Smooth muscle cell (in vitro differentiated cells): ENCODE measurements at regions not wholly inside any gene's neighbourhood (a gene's known extent, or its start where the extent isn't known, plus 50 kb on each side); places are given as distances from the start of the nearest gene placed in this dataset.

Experiments
- DNase-seq: peaks from one replicate; lab custom pipeline; 2025; ENCODE audit not compliant: unreplicated experiment; lab: John Stamatoyannopoulos, UW
- H2AFZ ChIP-seq: fragments of 200-600 bp; sonication (generic); 2 replicates; pipeline ENCODE4 v1.6.0; 2016; ENCODE audit warnings: antibody characterized with exemption, low read depth, mild to moderate bottlenecking
- H3F3A ChIP-seq: fragments of 200-600 bp; sonication (generic); 2 replicates; pipeline ENCODE4 v1.6.0; 2017; ENCODE audit warnings: antibody characterized with exemption, low read depth
- H3K27ac ChIP-seq: fragments of 200-600 bp; sonication (generic); 2 replicates; pipeline ENCODE4 v1.5.1; 2016; ENCODE audit warnings: low read depth, mild to moderate bottlenecking
- H3K27me3 ChIP-seq: fragments of 200-600 bp; sonication (generic); 2 replicates; pipeline ENCODE4 v1.6.1; 2016; ENCODE audit warnings: low read depth, mild to moderate bottlenecking
- H3K36me3 ChIP-seq: fragments of 200-600 bp; sonication (generic); 2 replicates; pipeline ENCODE4 v1.5.1; 2016; ENCODE audit warnings: low read depth
- H3K4me1 ChIP-seq: fragments of 200-600 bp; sonication (generic); 2 replicates; pipeline ENCODE4 v1.5.1; 2016; ENCODE audit warnings: low read depth
- H3K4me2 ChIP-seq: fragments of 200-600 bp; sonication (generic); 2 replicates; pipeline ENCODE4 v1.6.0; 2016; ENCODE audit warnings: mild to moderate bottlenecking
- H3K4me3 ChIP-seq: fragments of 200-600 bp; sonication (generic); 2 replicates; pipeline ENCODE4 v1.5.1; 2016; ENCODE audit warnings: mild to moderate bottlenecking
- H3K79me2 ChIP-seq: fragments of 200-600 bp; sonication (generic); 2 replicates; pipeline ENCODE4 v1.6.0; 2016; ENCODE audit warnings: low read depth, mild to moderate bottlenecking
- H3K9ac ChIP-seq: fragments of 200-600 bp; sonication (generic); 2 replicates; pipeline ENCODE4 v1.6.0; 2016; ENCODE audit warnings: low read depth
- H3K9me3 ChIP-seq: fragments of 200-600 bp; sonication (generic); replicated peaks from 2 replicates; pipeline ENCODE4 v1.5.1; 2016; ENCODE audit warnings: low read depth
- H4K20me1 ChIP-seq: fragments of 200-600 bp; sonication (generic); 2 replicates; pipeline ENCODE4 v1.6.0; 2016; ENCODE audit warnings: low read depth
- WGBS: methylation state at CpG from one replicate; pipeline ENCODE4 v1.1.7; 2016; ENCODE audit warnings: low lambda C conversion rate; 5-methylcytosine and 5-hydroxymethylcytosine counted together
- TF ChIP-seq, protein P1 (sequence below): fragments of 200-600 bp; sonication (generic); IDR thresholded peaks from 2 replicates; pipeline ENCODE4 v1.5.1; 2017; ENCODE audit warnings: borderline replicate concordance, mild to moderate bottlenecking, antibody characterized with exemption; ENCODE audit not compliant: insufficient read depth, poor library complexity, severe bottlenecking

DNA sequence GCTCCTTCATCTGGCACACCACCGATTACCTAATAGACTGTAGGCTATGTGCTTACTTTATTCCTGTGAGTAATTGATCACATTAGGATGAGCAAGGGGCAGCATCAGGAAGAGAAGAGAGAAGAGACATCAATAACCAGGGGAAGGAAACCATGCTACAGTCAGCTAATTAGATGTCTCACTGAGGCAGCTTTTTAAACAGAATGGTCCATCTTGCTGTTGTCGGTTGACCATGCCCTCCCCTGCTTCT lies 278.4 kb downstream of the RPLP1 start:
- 82% methylated on average over 2 of the region's 2 CpGs for WGBS
- H3F3A ChIP-seq: no peaks in the 10 kb centered on the region
- no peak for DNase-seq
- no peaks in the 10 kb centered on the region for H3K9me3 ChIP-seq
- no peak overlapping the region for H3K4me2 ChIP-seq
- TF ChIP-seq, protein P1, sequence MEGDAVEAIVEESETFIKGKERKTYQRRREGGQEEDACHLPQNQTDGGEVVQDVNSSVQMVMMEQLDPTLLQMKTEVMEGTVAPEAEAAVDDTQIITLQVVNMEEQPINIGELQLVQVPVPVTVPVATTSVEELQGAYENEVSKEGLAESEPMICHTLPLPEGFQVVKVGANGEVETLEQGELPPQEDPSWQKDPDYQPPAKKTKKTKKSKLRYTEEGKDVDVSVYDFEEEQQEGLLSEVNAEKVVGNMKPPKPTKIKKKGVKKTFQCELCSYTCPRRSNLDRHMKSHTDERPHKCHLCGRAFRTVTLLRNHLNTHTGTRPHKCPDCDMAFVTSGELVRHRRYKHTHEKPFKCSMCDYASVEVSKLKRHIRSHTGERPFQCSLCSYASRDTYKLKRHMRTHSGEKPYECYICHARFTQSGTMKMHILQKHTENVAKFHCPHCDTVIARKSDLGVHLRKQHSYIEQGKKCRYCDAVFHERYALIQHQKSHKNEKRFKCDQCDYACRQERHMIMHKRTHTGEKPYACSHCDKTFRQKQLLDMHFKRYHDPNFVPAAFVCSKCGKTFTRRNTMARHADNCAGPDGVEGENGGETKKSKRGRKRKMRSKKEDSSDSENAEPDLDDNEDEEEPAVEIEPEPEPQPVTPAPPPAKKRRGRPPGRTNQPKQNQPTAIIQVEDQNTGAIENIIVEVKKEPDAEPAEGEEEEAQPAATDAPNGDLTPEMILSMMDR: no peak
- no peak overlapping the region for H3K27ac ChIP-seq
- H3K27me3 ChIP-seq: no peaks in the 10 kb centered on the region
- no peaks in the 10 kb centered on the region for H3K79me2 ChIP-seq
- no peaks in the 10 kb centered on the region for H3K36me3 ChIP-seq
- H3K9ac ChIP-seq: no peak overlapping the region
- H3K4me1 ChIP-seq: peaks cover 8% of the 10 kb centered on the region
- no peak overlapping the region for H3K4me3 ChIP-seq
- H4K20me1 ChIP-seq: no peaks in the 10 kb centered on the region
- no peak overlapping the region for H2AFZ ChIP-seq

DNA sequence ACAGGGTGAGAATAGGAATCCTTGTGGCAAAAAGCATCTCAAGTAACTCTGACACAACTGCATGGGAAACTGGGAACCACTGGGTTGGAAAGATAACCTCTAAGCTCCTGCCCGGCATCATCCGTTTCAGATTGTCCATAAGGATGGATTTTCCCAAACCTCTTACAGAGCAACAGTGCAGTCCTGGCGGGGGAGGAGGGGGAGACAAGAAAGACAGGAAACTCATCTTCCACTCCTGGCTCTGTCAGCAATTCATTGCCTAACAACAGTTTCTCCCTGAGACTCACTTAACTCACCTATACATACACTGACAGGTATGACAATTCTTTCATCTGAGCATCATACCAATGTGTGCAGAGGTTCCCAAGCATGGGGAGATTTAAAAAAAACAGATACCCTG lies 279.0 kb downstream of the RPLP1 start:
- H3K79me2 ChIP-seq: no peaks in the 10 kb centered on the region
- TF ChIP-seq, protein P1: no peak
- H2AFZ ChIP-seq: no peak overlapping the region
- 75% methylated on average over 3 of the region's 3 CpGs for WGBS
- no peak for DNase-seq
- H3K4me3 ChIP-seq: no peak overlapping the region
- no peaks in the 10 kb centered on the region for H3K27me3 ChIP-seq
- no peaks in the 10 kb centered on the region for H3F3A ChIP-seq
- H3K4me1 ChIP-seq: peaks cover 8% of the 10 kb centered on the region
- H3K36me3 ChIP-seq: no peaks in the 10 kb centered on the region
- no peaks in the 10 kb centered on the region for H3K9me3 ChIP-seq
- no peak overlapping the region for H3K27ac ChIP-seq
- H3K4me2 ChIP-seq: no peak overlapping the region
- no peak overlapping the region for H3K9ac ChIP-seq
- H4K20me1 ChIP-seq: no peaks in the 10 kb centered on the region

DNA sequence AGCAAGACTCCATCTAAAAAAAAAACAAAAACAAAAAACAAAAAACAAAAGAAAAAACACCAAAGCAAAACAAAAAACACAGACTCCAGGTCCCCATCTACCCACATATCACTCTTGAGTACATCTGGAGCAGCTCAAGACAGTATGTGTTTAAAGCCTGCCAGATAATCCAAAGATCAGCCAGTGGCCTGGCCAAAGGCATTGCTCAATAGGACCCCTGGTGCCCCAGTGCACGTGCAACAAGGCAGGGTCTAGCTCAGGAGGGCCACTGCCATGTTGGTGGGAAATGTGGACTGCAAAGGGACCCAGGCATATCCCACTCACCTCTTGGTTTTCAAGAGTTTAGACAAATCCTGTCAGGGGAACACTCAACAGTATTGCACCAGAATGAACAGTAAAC lies 279.5 kb downstream of the RPLP1 start:
- peaks cover 8% of the 10 kb centered on the region for H3K4me1 ChIP-seq
- no peak overlapping the region for H3K4me2 ChIP-seq
- WGBS: 22% methylated on average over 1 of the region's 1 CpG
- H3K27me3 ChIP-seq: no peaks in the 10 kb centered on the region
- no peak overlapping the region for H3K27ac ChIP-seq
- no peaks in the 10 kb centered on the region for H3K36me3 ChIP-seq
- no peaks in the 10 kb centered on the region for H4K20me1 ChIP-seq
- TF ChIP-seq, protein P1: no peak
- no peaks in the 10 kb centered on the region for H3K79me2 ChIP-seq
- H3K9me3 ChIP-seq: no peaks in the 10 kb centered on the region
- DNase-seq: no peak
- H2AFZ ChIP-seq: no peak overlapping the region
- no peak overlapping the region for H3K9ac ChIP-seq
- H3F3A ChIP-seq: no peaks in the 10 kb centered on the region
- no peak overlapping the region for H3K4me3 ChIP-seq

DNA sequence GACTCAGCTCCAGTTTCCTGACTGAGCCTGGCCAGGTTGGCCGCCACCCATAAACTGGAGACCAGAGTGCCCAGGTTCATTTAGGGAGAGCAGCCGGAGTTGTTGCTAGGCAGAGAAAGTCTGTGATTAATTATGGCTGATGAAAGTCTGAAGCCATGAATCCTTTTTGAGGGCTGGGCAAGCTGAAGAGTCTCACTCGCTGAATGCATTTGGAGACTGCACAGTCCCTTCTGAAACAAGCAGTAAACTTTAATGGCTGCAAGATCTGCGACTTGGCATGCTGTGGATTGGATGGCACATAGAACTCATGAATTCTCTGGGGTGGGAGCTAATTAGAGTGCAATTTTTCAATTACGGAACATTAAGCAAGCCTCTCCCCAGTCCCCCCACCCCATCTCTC lies 282.1 kb downstream of the RPLP1 start:
- DNase-seq: no peak
- H3K4me1 ChIP-seq: peaks cover 8% of the 10 kb centered on the region
- H3F3A ChIP-seq: no peaks in the 10 kb centered on the region
- H3K36me3 ChIP-seq: no peaks in the 10 kb centered on the region
- peak overlapping the region; percentile 22 for H3K4me2 ChIP-seq
- H2AFZ ChIP-seq: peak overlapping the region; percentile 52
- H3K9me3 ChIP-seq: no peaks in the 10 kb centered on the region
- H3K27me3 ChIP-seq: no peaks in the 10 kb centered on the region
- WGBS: 68% methylated on average over 5 of the region's 5 CpGs
- H3K79me2 ChIP-seq: no peaks in the 10 kb centered on the region
- TF ChIP-seq, protein P1: no peak
- peak overlapping the region; percentile 82 for H3K27ac ChIP-seq
- H3K4me3 ChIP-seq: no peak overlapping the region
- peak overlapping the region; percentile 21 for H3K9ac ChIP-seq
- no peaks in the 10 kb centered on the region for H4K20me1 ChIP-seq
